HG03159 (cell line): ENCODE measurements at regions not wholly inside any gene's neighbourhood (a gene's known extent, or its start where the extent isn't known, plus 50 kb on each side); places are given as distances from the start of the nearest gene placed in this dataset.

Source experiments
- ATAC-seq: cut with Tn5 transposase; IDR thresholded peaks from one replicate; pipeline ENCODE4 v1.9.1; 2021; ENCODE audit warnings: mild to moderate bottlenecking, moderate library complexity; ENCODE audit not compliant: unreplicated experiment

GRCh38 chr15:31261266-31262142 lies 65.1 kb upstream of the KLF13 start:
- ATAC-seq: no peak

GRCh38 chr15:31262143-31262530 lies 64.5 kb upstream of the KLF13 start:
- ATAC-seq: no peak

- ATAC-seq: peak; percentile 36
Measured at GRCh38 chr15:31262901-31263671, 63.5 kb upstream of the KLF13 start.

GRCh38 chr15:31263751-31264558 lies 62.7 kb upstream of the KLF13 start:
- peak; percentile 21 for ATAC-seq

- no peak for ATAC-seq
Measured at GRCh38 chr15:31264559-31265089, 62.0 kb upstream of the KLF13 start.

GRCh38 chr15:31265090-31265870 lies 61.4 kb upstream of the KLF13 start:
- no peak for ATAC-seq

GRCh38 chr15:31265871-31266711 lies 60.5 kb upstream of the KLF13 start:
- ATAC-seq: peak; percentile 50

- ATAC-seq: peak; percentile 23
Measured at GRCh38 chr15:31266712-31267111, 59.9 kb upstream of the KLF13 start.

- ATAC-seq: no peak
Measured at GRCh38 chr15:31267161-31268107, 59.2 kb upstream of the KLF13 start.

GRCh38 chr15:31268108-31268501 lies 58.5 kb upstream of the KLF13 start:
- no peak for ATAC-seq

- no peak for ATAC-seq
Measured at GRCh38 chr15:31268911-31269784, 57.5 kb upstream of the KLF13 start.

- no peak for ATAC-seq
Measured at GRCh38 chr15:31269816-31270575, 56.6 kb upstream of the KLF13 start.

GRCh38 chr15:31270767-31271166 lies 55.9 kb upstream of the KLF13 start:
- ATAC-seq: no peak

- ATAC-seq: no peak
Measured at GRCh38 chr15:31271224-31271635, 55.4 kb upstream of the KLF13 start.

- ATAC-seq: no peak
Measured at GRCh38 chr15:31271711-31272557, 54.7 kb upstream of the KLF13 start.
